ENCODE measurements at regions not wholly inside any gene's neighbourhood (a gene's known extent, or its start where the extent isn't known, plus 50 kb on each side); places are given as distances from the start of the nearest gene placed in this dataset.
"Not testable (repeated sequence)": the region's sequence is repeated elsewhere in the genome, so short reads cannot be mapped to it uniquely, and the experiment has no call there.

- H3K4me1 ChIP-seq (ENCODE audit: insufficient read depth, low read length) = no peaks in the 10 kb centered on the region
- H3K27me3 ChIP-seq (ENCODE audit: insufficient read depth, low read length) = no peaks in the 10 kb centered on the region
- H3K36me3 ChIP-seq (ENCODE audit: insufficient read depth, low read length) = no peaks in the 10 kb centered on the region
- no peak overlapping the region for H3K9ac ChIP-seq (ENCODE audit: low read depth, low read length)
- no peak overlapping the region for H3K27ac ChIP-seq (ENCODE audit: low read depth, low read length)
- WGBS = 82% methylated on average over 5 of the region's 5 CpGs
- H3K4me3 ChIP-seq (ENCODE audit: low read length) = no peak overlapping the region
- H3K9me3 ChIP-seq (ENCODE audit: insufficient read depth, low read depth, low read length) = no peaks in the 10 kb centered on the region
Measured at GRCh38 chr5:53397141-53397757, 83.2 kb upstream of the FST start.

GRCh38 chr5:53397845-53398244, 82.6 kb upstream of the FST start:
- Histone ChIP-seq H3K27ac (ENCODE audit: low read depth, low read length) (no peak overlapping the region), H3K9me3 (ENCODE audit: insufficient read depth, low read depth, low read length) (no peaks in the 10 kb centered on the region), H3K4me3 (ENCODE audit: low read length) (no peak overlapping the region), H3K4me1 (ENCODE audit: insufficient read depth, low read length) (no peaks in the 10 kb centered on the region), H3K9ac (ENCODE audit: low read depth, low read length) (no peak overlapping the region), H3K36me3 (ENCODE audit: insufficient read depth, low read length) (no peaks in the 10 kb centered on the region), H3K27me3 (ENCODE audit: insufficient read depth, low read length) (no peaks in the 10 kb centered on the region)
- 13% methylated on average over 1 of the region's 2 CpGs for WGBS

GRCh38 chr5:53399926-53400697, 80.3 kb upstream of the FST start:
- 97% methylated on average over 2 of the region's 2 CpGs for WGBS
- no peak overlapping the region for H3K4me3 ChIP-seq (ENCODE audit: low read length)
- no peaks in the 10 kb centered on the region for H3K27me3 ChIP-seq (ENCODE audit: insufficient read depth, low read length)
- H3K9ac ChIP-seq (ENCODE audit: low read depth, low read length) = no peak overlapping the region
- no peaks in the 10 kb centered on the region for H3K9me3 ChIP-seq (ENCODE audit: insufficient read depth, low read depth, low read length)
- no peak overlapping the region for H3K27ac ChIP-seq (ENCODE audit: low read depth, low read length)
- H3K4me1 ChIP-seq (ENCODE audit: insufficient read depth, low read length) = no peaks in the 10 kb centered on the region
- no peaks in the 10 kb centered on the region for H3K36me3 ChIP-seq (ENCODE audit: insufficient read depth, low read length)

GRCh38 chr5:53403291-53403690, 77.1 kb upstream of the FST start:
- H3K27me3 ChIP-seq (ENCODE audit: insufficient read depth, low read length) = no peaks in the 10 kb centered on the region
- H3K9ac ChIP-seq (ENCODE audit: low read depth, low read length) = no peak overlapping the region
- no peaks in the 10 kb centered on the region for H3K9me3 ChIP-seq (ENCODE audit: insufficient read depth, low read depth, low read length)
- H3K36me3 ChIP-seq (ENCODE audit: insufficient read depth, low read length) = no peaks in the 10 kb centered on the region
- no peak overlapping the region for H3K27ac ChIP-seq (ENCODE audit: low read depth, low read length)
- H3K4me3 ChIP-seq (ENCODE audit: low read length) = no peak overlapping the region
- no peaks in the 10 kb centered on the region for H3K4me1 ChIP-seq (ENCODE audit: insufficient read depth, low read length)
- 98% methylated on average over 3 of the region's 3 CpGs for WGBS

- H3K4me3 ChIP-seq (ENCODE audit: low read length) = no peak overlapping the region
- no peak overlapping the region for H3K27ac ChIP-seq (ENCODE audit: low read depth, low read length)
- H3K4me1 ChIP-seq (ENCODE audit: insufficient read depth, low read length) = no peaks in the 10 kb centered on the region
- no peak overlapping the region for H3K9ac ChIP-seq (ENCODE audit: low read depth, low read length)
- no peaks in the 10 kb centered on the region for H3K36me3 ChIP-seq (ENCODE audit: insufficient read depth, low read length)
- WGBS = 98% methylated on average over 2 of the region's 2 CpGs
- no peaks in the 10 kb centered on the region for H3K27me3 ChIP-seq (ENCODE audit: insufficient read depth, low read length)
- H3K9me3 ChIP-seq (ENCODE audit: insufficient read depth, low read depth, low read length) = no peaks in the 10 kb centered on the region
Measured at GRCh38 chr5:53403758-53404157, 76.7 kb upstream of the FST start.

GRCh38 chr5:53405396-53405795, 75.0 kb upstream of the FST start:
- H3K27me3 ChIP-seq (ENCODE audit: insufficient read depth, low read length) = no peaks in the 10 kb centered on the region
- whole genome bisulfite sequencing = 100% methylated on average over 1 of the region's 1 CpG
- H3K9me3 ChIP-seq (ENCODE audit: insufficient read depth, low read depth, low read length) = no peaks in the 10 kb centered on the region
- H3K4me3 ChIP-seq (ENCODE audit: low read length) = no peak overlapping the region
- H3K36me3 ChIP-seq (ENCODE audit: insufficient read depth, low read length) = no peaks in the 10 kb centered on the region
- H3K9ac ChIP-seq (ENCODE audit: low read depth, low read length) = no peak overlapping the region
- no peak overlapping the region for H3K27ac ChIP-seq (ENCODE audit: low read depth, low read length)
- no peaks in the 10 kb centered on the region for H3K4me1 ChIP-seq (ENCODE audit: insufficient read depth, low read length)

- 99% methylated on average over 4 of the region's 4 CpGs for WGBS
- Histone ChIP-seq H3K27ac (ENCODE audit: low read depth, low read length) (no peak overlapping the region), H3K4me3 (ENCODE audit: low read length) (no peak overlapping the region), H3K36me3 (ENCODE audit: insufficient read depth, low read length) (no peaks in the 10 kb centered on the region), H3K9me3 (ENCODE audit: insufficient read depth, low read depth, low read length) (no peaks in the 10 kb centered on the region), H3K9ac (ENCODE audit: low read depth, low read length) (no peak overlapping the region), H3K4me1 (ENCODE audit: insufficient read depth, low read length) (no peaks in the 10 kb centered on the region), H3K27me3 (ENCODE audit: insufficient read depth, low read length) (no peaks in the 10 kb centered on the region)
Measured at GRCh38 chr5:53406630-53407316, 73.7 kb upstream of the FST start.

GRCh38 chr5:53407373-53407772, 73.1 kb upstream of the FST start:
- Histone ChIP-seq H3K4me1 (ENCODE audit: insufficient read depth, low read length) (no peaks in the 10 kb centered on the region), H3K9ac (ENCODE audit: low read depth, low read length) (no peak overlapping the region), H3K27me3 (ENCODE audit: insufficient read depth, low read length) (no peaks in the 10 kb centered on the region), H3K4me3 (ENCODE audit: low read length) (no peak overlapping the region), H3K27ac (ENCODE audit: low read depth, low read length) (no peak overlapping the region), H3K36me3 (ENCODE audit: insufficient read depth, low read length) (no peaks in the 10 kb centered on the region), H3K9me3 (ENCODE audit: insufficient read depth, low read depth, low read length) (no peaks in the 10 kb centered on the region)
- WGBS = 95% methylated on average over 1 of the region's 1 CpG

GRCh38 chr5:53411388-53411787, 69.0 kb upstream of the FST start:
- Histone ChIP-seq H3K36me3 (ENCODE audit: insufficient read depth, low read length) (no peaks in the 10 kb centered on the region), H3K27me3 (ENCODE audit: insufficient read depth, low read length) (no peaks in the 10 kb centered on the region), H3K4me1 (ENCODE audit: insufficient read depth, low read length) (no peaks in the 10 kb centered on the region), H3K27ac (ENCODE audit: low read depth, low read length) (no peak overlapping the region), H3K9me3 (ENCODE audit: insufficient read depth, low read depth, low read length) (no peaks in the 10 kb centered on the region), H3K4me3 (ENCODE audit: low read length) (no peak overlapping the region), H3K9ac (ENCODE audit: low read depth, low read length) (no peak overlapping the region)
- no CpG with 5 or more reads among the region's 1 CpG for WGBS

GRCh38 chr5:53412499-53412898, 67.9 kb upstream of the FST start:
- not testable (repeated sequence) for H3K9me3 ChIP-seq (ENCODE audit: insufficient read depth, low read depth, low read length); H3K9ac ChIP-seq (ENCODE audit: low read depth, low read length); H3K36me3 ChIP-seq (ENCODE audit: insufficient read depth, low read length); H3K4me3 ChIP-seq (ENCODE audit: low read length); H3K27ac ChIP-seq (ENCODE audit: low read depth, low read length); H3K4me1 ChIP-seq (ENCODE audit: insufficient read depth, low read length); H3K27me3 ChIP-seq (ENCODE audit: insufficient read depth, low read length)
- 95% methylated on average over 4 of the region's 5 CpGs for WGBS

GRCh38 chr5:53416144-53416738, 64.2 kb upstream of the FST start:
- Histone ChIP-seq H3K4me3 (ENCODE audit: low read length) (no peak overlapping the region), H3K9ac (ENCODE audit: low read depth, low read length) (no peak overlapping the region), H3K27me3 (ENCODE audit: insufficient read depth, low read length) (no peaks in the 10 kb centered on the region), H3K27ac (ENCODE audit: low read depth, low read length) (no peak overlapping the region), H3K4me1 (ENCODE audit: insufficient read depth, low read length) (peaks cover 23% of the 10 kb centered on the region), H3K9me3 (ENCODE audit: insufficient read depth, low read depth, low read length) (no peaks in the 10 kb centered on the region), H3K36me3 (ENCODE audit: insufficient read depth, low read length) (no peaks in the 10 kb centered on the region)

Data from HUES64 (cell line).